Astrocyte (in vitro differentiated cells and primary cell): ENCODE measurements at regions not wholly inside any gene's neighbourhood (a gene's known extent, or its start where the extent isn't known, plus 50 kb on each side); places are given as distances from the start of the nearest gene placed in this dataset.

Source experiments
- DNase-seq: peaks from one replicate; pipeline ENCODE4 v3.0.0-alpha.2; 2010; ENCODE audit warnings: low read depth
- FAIRE-seq: peaks from 2 replicates; lab custom pipeline; 2011; peaks lifted over from hg19 to GRCh38; lab: Jason Lieb, UNC
- H2AFZ ChIP-seq: 2 replicates; pipeline ENCODE4 v1.6.0; 2012; ENCODE audit warnings: low read depth, low read length, inconsistent platforms
- H3K27ac ChIP-seq: 2 replicates; pipeline ENCODE4 v1.5.1; 2011; ENCODE audit warnings: low read depth, low read length, inconsistent platforms
- H3K27me3 ChIP-seq: 2 replicates; pipeline ENCODE4 v1.6.0; 2011; ENCODE audit warnings: low read length, inconsistent platforms; ENCODE audit not compliant: insufficient read depth
- H3K36me3 ChIP-seq: 2 replicates; pipeline ENCODE4 v1.5.1; 2011; ENCODE audit warnings: low read length, inconsistent platforms; ENCODE audit not compliant: insufficient read depth
- H3K4me1 ChIP-seq: 2 replicates; pipeline ENCODE4 v1.5.1; 2011; ENCODE audit warnings: low read length, inconsistent platforms; ENCODE audit not compliant: insufficient read depth
- H3K4me2 ChIP-seq: 2 replicates; pipeline ENCODE4 v1.6.0; 2012; ENCODE audit warnings: low read length, inconsistent platforms
- H3K4me3 ChIP-seq: 2 replicates; pipeline ENCODE4 v1.5.1; 2011; ENCODE audit warnings: low read depth, mild to moderate bottlenecking, low read length, inconsistent platforms; ENCODE audit not compliant: insufficient read depth
- H3K79me2 ChIP-seq: 2 replicates; pipeline ENCODE4 v1.6.0; 2012; ENCODE audit warnings: mild to moderate bottlenecking, low read length, inconsistent platforms; ENCODE audit not compliant: insufficient read depth
- H3K9ac ChIP-seq: 2 replicates; pipeline ENCODE4 v1.6.0; 2012; ENCODE audit warnings: mild to moderate bottlenecking, low read length, inconsistent platforms
- H3K9me3 ChIP-seq: 2 replicates; pipeline ENCODE4 v1.5.1; 2012; ENCODE audit warnings: low read depth, mild to moderate bottlenecking, low read length, inconsistent platforms; ENCODE audit not compliant: insufficient read depth
- H4K20me1 ChIP-seq: 2 replicates; pipeline ENCODE4 v1.6.0; 2012; ENCODE audit warnings: low read length, inconsistent platforms; ENCODE audit not compliant: insufficient read depth
- H3K27ac Mint-ChIP-seq: one replicate; pipeline ENCODE4 v1.8.0; 2021; ENCODE audit warnings: mild to moderate bottlenecking, mixed read lengths; ENCODE audit not compliant: unreplicated experiment
- H3K27me3 Mint-ChIP-seq: one replicate; pipeline ENCODE4 v1.8.0; 2021; ENCODE audit warnings: low read depth, mixed read lengths; ENCODE audit not compliant: unreplicated experiment
- H3K36me3 Mint-ChIP-seq: one replicate; pipeline ENCODE4 v1.8.0; 2021; ENCODE audit warnings: low read depth, mixed read lengths; ENCODE audit not compliant: unreplicated experiment
- H3K4me1 Mint-ChIP-seq: one replicate; pipeline ENCODE4 v1.8.0; 2021; ENCODE audit warnings: low read depth, mixed read lengths; ENCODE audit not compliant: unreplicated experiment
- H3K4me3 Mint-ChIP-seq: one replicate; pipeline ENCODE4 v1.8.0; 2021; ENCODE audit warnings: mild to moderate bottlenecking, moderate library complexity, mixed read lengths; ENCODE audit not compliant: unreplicated experiment
- H3K9me3 Mint-ChIP-seq: one replicate; pipeline ENCODE4 v1.8.0; 2021; ENCODE audit warnings: mild to moderate bottlenecking, mixed read lengths; ENCODE audit not compliant: unreplicated experiment
- EZH2 ChIP-seq: IDR thresholded peaks from 2 replicates; pipeline ENCODE4 v1.6.1; 2012; ENCODE audit warnings: mild to moderate bottlenecking, low read length, inconsistent platforms; ENCODE audit not compliant: insufficient read depth
- TF ChIP-seq, protein P1 (sequence below): IDR thresholded peaks from 2 replicates; pipeline ENCODE4 v1.5.1; 2011; ENCODE audit warnings: low read depth, mild to moderate bottlenecking, inconsistent platforms, low read length, moderate library complexity; ENCODE audit not compliant: insufficient read depth

DNA sequence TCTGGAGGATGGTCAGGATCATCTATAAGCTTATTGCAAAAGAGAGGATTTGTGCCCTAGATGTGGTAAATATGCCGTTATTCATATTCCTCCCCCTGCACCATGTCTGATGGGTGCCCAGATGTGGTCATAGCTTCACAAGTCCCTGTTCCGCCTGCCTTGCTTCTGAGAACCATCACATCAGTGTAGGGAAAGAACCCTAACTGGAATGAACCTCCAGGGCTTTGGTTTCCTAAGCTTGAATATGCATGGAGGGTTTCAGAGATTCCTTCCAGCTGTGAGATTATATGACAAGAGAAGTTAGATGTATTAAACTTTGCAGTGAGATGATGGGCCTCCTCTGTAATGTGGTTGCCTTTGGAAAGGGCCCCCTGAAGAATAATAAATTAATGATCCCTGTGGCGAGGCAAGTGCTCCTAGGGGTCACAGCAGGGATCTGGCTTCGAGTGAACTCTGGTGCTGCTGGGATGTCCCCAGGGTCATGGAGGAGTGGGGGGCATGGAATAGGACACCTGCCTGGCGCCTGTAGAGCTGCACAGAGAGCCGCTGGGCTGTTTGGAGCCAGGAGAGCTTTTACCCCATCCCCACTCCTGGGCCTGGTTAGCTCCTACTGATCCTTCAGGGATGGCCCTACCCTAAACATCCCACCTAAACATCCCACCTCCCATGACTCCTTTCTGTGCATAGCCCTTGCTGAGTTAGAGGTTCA is 56.0 kb upstream of the IRS2 start:
- peaks cover 3% of the 10 kb centered on the region for H3K36me3 Mint-ChIP-seq
- Histone ChIP-seq H3K27me3 (no peaks in the 10 kb centered on the region), H3K4me3 (no peak overlapping the region), H3K4me2 (no peak overlapping the region), H3K9ac (no peak overlapping the region), H3K9me3 (no peaks in the 10 kb centered on the region), H3K79me2 (no peaks in the 10 kb centered on the region), H3K4me1 (peaks cover 18% of the 10 kb centered on the region), H4K20me1 (no peaks in the 10 kb centered on the region), H3K27ac (no peak overlapping the region), H2AFZ (no peak overlapping the region), H3K36me3 (no peaks in the 10 kb centered on the region)
- FAIRE-seq, result no peak
- peaks cover 14% of the 10 kb centered on the region for H3K4me1 Mint-ChIP-seq
- no peak for TF ChIP-seq EZH2
- TF ChIP-seq, protein P1, sequence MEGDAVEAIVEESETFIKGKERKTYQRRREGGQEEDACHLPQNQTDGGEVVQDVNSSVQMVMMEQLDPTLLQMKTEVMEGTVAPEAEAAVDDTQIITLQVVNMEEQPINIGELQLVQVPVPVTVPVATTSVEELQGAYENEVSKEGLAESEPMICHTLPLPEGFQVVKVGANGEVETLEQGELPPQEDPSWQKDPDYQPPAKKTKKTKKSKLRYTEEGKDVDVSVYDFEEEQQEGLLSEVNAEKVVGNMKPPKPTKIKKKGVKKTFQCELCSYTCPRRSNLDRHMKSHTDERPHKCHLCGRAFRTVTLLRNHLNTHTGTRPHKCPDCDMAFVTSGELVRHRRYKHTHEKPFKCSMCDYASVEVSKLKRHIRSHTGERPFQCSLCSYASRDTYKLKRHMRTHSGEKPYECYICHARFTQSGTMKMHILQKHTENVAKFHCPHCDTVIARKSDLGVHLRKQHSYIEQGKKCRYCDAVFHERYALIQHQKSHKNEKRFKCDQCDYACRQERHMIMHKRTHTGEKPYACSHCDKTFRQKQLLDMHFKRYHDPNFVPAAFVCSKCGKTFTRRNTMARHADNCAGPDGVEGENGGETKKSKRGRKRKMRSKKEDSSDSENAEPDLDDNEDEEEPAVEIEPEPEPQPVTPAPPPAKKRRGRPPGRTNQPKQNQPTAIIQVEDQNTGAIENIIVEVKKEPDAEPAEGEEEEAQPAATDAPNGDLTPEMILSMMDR, result no peak
- H3K27me3 Mint-ChIP-seq, result peaks cover 11% of the 10 kb centered on the region
- peaks cover 4% of the 10 kb centered on the region for H3K9me3 Mint-ChIP-seq
- H3K27ac Mint-ChIP-seq, result no peak overlapping the region
- no peak overlapping the region for H3K4me3 Mint-ChIP-seq
- no peak for DNase-seq

DNA sequence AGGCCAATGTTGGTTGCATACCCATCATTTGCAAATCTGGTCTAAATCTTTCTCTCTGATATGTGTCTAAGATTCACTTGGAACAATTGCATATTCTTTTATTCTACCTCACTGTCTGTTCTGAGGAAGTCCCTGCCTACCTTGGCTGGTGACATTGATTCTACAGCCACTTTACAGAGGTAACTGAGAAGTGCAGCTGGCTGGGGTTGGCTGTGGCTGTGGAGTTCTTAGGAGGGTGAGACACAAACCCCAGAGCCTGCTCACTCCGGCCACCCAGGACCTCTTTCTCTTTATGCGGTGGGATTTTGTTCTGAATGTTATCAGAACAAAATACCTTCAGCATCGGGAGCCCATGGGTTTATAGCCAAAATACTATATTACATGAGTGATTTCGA is 54.5 kb upstream of the IRS2 start:
- Mint-ChIP-seq H3K27me3 (peaks cover 11% of the 10 kb centered on the region), H3K9me3 (peaks cover 4% of the 10 kb centered on the region), H3K36me3 (peaks cover 3% of the 10 kb centered on the region), H3K27ac (peak overlapping the region; percentile 55), H3K4me1 (peaks cover 17% of the 10 kb centered on the region), H3K4me3 (no peak overlapping the region)
- Histone ChIP-seq H3K36me3 (no peaks in the 10 kb centered on the region), H3K27me3 (no peaks in the 10 kb centered on the region), H2AFZ (peak overlapping the region; percentile 44), H3K9me3 (no peaks in the 10 kb centered on the region), H3K4me2 (peak overlapping the region; percentile 72), H3K79me2 (no peaks in the 10 kb centered on the region), H3K4me3 (no peak overlapping the region), H3K9ac (no peak overlapping the region), H3K27ac (no peak overlapping the region), H3K4me1 (peaks cover 18% of the 10 kb centered on the region), H4K20me1 (no peaks in the 10 kb centered on the region)
- DNase-seq, result no peak
- no peak for FAIRE-seq
- TF ChIP-seq EZH2, result no peak
- TF ChIP-seq, protein P1, result no peak

DNA sequence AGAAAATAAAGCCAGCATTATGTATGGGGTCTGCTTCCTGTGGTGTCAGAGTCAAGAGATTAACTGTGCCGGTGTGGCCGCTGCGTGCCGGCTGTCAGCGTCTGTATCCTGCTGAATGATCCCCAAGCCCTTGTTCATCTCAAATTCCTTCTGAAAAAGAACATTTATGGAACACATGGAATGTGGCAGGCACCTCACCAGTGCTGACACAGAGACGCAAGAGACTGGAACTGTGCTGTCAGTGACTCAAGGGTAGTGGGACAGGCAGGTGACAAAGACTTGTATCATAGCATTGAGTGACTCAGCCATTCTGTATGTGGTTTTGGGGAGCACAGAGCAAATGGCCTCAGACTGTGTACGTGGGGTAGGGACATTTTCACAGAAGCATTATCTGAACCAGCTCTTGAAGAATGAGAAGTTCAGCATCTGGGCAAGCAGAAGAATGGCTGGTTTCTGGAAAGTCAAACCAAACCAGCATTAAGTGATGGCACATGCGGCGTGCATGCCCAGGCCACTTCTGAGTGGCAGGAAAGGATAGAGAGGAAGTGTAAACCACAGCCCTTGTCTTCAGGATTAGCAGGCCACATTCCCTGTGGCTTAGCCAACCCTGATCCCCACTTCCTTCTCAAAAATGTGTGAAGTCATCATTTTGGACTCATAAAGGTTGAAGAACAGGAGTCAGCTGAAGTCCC is 54.0 kb upstream of the IRS2 start:
- Mint-ChIP-seq H3K4me3 (no peak overlapping the region), H3K4me1 (peaks cover 21% of the 10 kb centered on the region), H3K36me3 (peaks cover 3% of the 10 kb centered on the region), H3K27ac (peak overlapping the region; percentile 55), H3K27me3 (peaks cover 11% of the 10 kb centered on the region), H3K9me3 (peaks cover 4% of the 10 kb centered on the region)
- Histone ChIP-seq H3K4me1 (peaks cover 18% of the 10 kb centered on the region), H3K27me3 (no peaks in the 10 kb centered on the region), H3K9me3 (no peaks in the 10 kb centered on the region), H3K9ac (no peak overlapping the region), H3K36me3 (no peaks in the 10 kb centered on the region), H4K20me1 (no peaks in the 10 kb centered on the region), H3K79me2 (no peaks in the 10 kb centered on the region), H3K4me2 (peak overlapping the region; percentile 72), H2AFZ (peak overlapping the region; percentile 44), H3K4me3 (no peak overlapping the region), H3K27ac (no peak overlapping the region)
- FAIRE-seq (peak; percentile 100), DNase-seq (peak; percentile 75)
- TF ChIP-seq EZH2, result no peak
- TF ChIP-seq, protein P1, result no peak
